Upper lobe of right lung (tissue), 1 donor: ENCODE measurements at regions not wholly inside any gene's neighbourhood (a gene's known extent, or its start where the extent isn't known, plus 50 kb on each side); places are given as distances from the start of the nearest gene placed in this dataset.

Source experiments
- ATAC-seq: fragments of 200-7000 bp; cut with Tn5 transposase; one replicate; pipeline ENCODE4 v1.9.1; 2020; ENCODE audit warnings: mild to moderate bottlenecking, moderate library complexity
- DNase-seq: peaks from one replicate; pipeline ENCODE4 v3.0.0-alpha.2; 2020
- H3K27ac ChIP-seq: fragments of 200-600 bp; one replicate; pipeline ENCODE4 v1.8.0; 2022
- H3K27me3 ChIP-seq: fragments of 200-600 bp; one replicate; pipeline ENCODE4 v1.8.0; 2022; ENCODE audit warnings: mild to moderate bottlenecking
- H3K36me3 ChIP-seq: fragments of 200-600 bp; one replicate; pipeline ENCODE4 v1.8.0; 2022
- H3K4me1 ChIP-seq: fragments of 200-600 bp; one replicate; pipeline ENCODE4 v1.8.0; 2022
- H3K4me3 ChIP-seq: fragments of 200-600 bp; one replicate; pipeline ENCODE4 v1.8.0; 2022; ENCODE audit warnings: mild to moderate bottlenecking
- H3K9me3 ChIP-seq: fragments of 200-600 bp; one replicate; pipeline ENCODE4 v1.8.0; 2022
- intact Hi-C: fragments of 100-400 bp; cut with DNase I; formaldehyde crosslinking; loops from one replicate; pipeline ENCODE4 v1.11.0; 2022
- TF ChIP-seq, protein P1 (sequence below): fragments of 200-600 bp; IDR thresholded peaks from one replicate; pipeline ENCODE4 v1.8.0; 2022; ENCODE audit warnings: antibody characterized with exemption
- donor health status: DM: no; HTN: yes; CAD: no; lungs with severe emphysema.

DNA sequence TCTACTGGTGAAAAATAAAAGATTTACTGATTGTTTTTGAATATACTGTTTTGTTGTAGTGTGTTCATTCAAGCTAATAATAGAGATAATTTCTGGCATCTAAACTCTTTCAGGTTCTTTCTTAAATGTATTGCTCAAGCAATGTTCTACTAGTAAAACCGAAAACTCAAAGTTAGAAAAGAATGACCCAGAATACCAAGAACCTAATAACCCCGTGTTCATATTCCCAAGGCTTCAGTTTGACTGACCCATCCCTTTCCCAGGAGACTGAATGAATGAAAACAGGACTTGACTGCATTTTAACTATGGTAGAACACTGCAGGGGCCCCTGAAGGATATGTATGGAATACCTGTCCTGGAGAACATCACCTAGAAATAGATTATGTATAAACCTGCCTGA, 375.3 kb downstream of the MAFB start:
- H3K4me1 ChIP-seq, result no peaks in the 10 kb centered on the region
- no peak overlapping the region for H3K4me3 ChIP-seq
- H3K9me3 ChIP-seq, result no peaks in the 10 kb centered on the region
- no peaks in the 10 kb centered on the region for H3K36me3 ChIP-seq
- DNase-seq (no peak), ATAC-seq (no peak)
- intact Hi-C loops, result no loop called here
- TF ChIP-seq, protein P1, sequence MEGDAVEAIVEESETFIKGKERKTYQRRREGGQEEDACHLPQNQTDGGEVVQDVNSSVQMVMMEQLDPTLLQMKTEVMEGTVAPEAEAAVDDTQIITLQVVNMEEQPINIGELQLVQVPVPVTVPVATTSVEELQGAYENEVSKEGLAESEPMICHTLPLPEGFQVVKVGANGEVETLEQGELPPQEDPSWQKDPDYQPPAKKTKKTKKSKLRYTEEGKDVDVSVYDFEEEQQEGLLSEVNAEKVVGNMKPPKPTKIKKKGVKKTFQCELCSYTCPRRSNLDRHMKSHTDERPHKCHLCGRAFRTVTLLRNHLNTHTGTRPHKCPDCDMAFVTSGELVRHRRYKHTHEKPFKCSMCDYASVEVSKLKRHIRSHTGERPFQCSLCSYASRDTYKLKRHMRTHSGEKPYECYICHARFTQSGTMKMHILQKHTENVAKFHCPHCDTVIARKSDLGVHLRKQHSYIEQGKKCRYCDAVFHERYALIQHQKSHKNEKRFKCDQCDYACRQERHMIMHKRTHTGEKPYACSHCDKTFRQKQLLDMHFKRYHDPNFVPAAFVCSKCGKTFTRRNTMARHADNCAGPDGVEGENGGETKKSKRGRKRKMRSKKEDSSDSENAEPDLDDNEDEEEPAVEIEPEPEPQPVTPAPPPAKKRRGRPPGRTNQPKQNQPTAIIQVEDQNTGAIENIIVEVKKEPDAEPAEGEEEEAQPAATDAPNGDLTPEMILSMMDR, result no peak
- no peak overlapping the region for H3K27ac ChIP-seq
- H3K27me3 ChIP-seq, result no peaks in the 10 kb centered on the region

DNA sequence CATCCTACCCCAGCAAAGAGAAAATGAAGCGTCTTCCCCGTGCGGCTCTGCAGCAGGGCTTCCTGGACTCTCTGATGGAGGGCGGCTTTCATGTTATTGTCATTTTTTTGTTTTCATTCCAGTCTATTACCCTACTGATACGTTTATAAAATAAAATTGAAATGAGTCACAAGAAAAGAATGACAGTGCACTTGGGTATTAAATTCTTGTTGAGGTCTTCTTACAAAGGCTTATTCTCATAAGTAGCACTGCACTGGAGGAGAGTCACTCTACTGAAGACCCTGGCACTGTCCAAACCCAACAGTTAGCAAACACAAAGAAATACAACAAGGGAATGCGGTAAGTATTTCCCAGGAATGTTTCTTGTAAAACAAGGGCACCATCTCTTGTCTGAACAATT, 379.3 kb downstream of the MAFB start:
- no peak for DNase-seq
- no peak for ATAC-seq
- Histone ChIP-seq H3K27me3 (no peaks in the 10 kb centered on the region), H3K9me3 (no peaks in the 10 kb centered on the region), H3K36me3 (no peaks in the 10 kb centered on the region), H3K4me1 (no peaks in the 10 kb centered on the region), H3K27ac (no peak overlapping the region), H3K4me3 (no peak overlapping the region)
- TF ChIP-seq, protein P1, result no peak
- intact Hi-C loops, result no loop called here

DNA sequence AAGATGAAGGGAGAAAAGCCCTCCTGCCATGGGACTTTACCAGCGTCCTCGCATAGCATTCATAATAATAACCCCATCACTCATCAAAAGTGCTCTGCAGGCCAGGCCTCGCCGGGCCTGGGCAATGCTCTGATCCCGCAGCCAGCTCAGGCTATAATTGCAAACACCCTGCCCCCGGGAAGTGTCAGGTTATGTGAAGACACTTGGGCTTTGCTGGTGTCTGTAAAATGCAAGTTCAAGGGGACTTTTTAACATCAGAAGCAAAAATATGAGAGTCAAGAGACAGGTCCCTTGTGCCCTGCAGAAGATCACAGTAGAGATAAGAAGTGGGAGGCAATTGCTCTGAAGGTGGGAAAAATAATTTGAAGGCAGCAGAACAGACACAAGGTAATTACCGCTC, 381.0 kb downstream of the MAFB start:
- H3K27ac ChIP-seq, result no peak overlapping the region
- H3K9me3 ChIP-seq, result no peaks in the 10 kb centered on the region
- ATAC-seq (no peak), DNase-seq (no peak)
- no peak overlapping the region for H3K4me3 ChIP-seq
- intact Hi-C loops, result no loop called here
- H3K4me1 ChIP-seq, result no peaks in the 10 kb centered on the region
- H3K36me3 ChIP-seq, result no peaks in the 10 kb centered on the region
- TF ChIP-seq, protein P1, result no peak
- no peaks in the 10 kb centered on the region for H3K27me3 ChIP-seq

DNA sequence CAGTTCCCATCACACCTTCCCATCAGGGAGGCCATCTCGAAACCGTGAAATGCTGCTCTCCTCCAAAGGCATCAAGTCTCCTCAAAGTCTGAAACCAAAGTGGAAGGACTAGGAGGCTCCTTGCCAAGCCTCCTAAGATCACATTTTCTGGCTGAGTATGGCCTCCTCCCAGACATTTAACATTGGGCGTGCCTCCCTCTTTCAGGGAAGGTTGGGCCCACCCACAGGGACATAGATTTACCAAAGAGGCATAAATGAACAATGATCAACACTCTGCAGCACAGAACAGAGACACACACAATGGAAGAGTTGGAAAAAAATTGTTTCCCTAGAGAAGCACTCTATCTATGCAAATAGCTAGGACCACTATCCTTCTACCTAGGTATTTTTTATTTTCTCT, 381.8 kb downstream of the MAFB start:
- ATAC-seq (no peak), DNase-seq (no peak)
- no peaks in the 10 kb centered on the region for H3K27me3 ChIP-seq
- H3K4me1 ChIP-seq, result no peaks in the 10 kb centered on the region
- intact Hi-C loops, result no loop called here
- no peak overlapping the region for H3K4me3 ChIP-seq
- TF ChIP-seq, protein P1, result no peak
- no peaks in the 10 kb centered on the region for H3K36me3 ChIP-seq
- no peaks in the 10 kb centered on the region for H3K9me3 ChIP-seq
- H3K27ac ChIP-seq, result no peak overlapping the region

DNA sequence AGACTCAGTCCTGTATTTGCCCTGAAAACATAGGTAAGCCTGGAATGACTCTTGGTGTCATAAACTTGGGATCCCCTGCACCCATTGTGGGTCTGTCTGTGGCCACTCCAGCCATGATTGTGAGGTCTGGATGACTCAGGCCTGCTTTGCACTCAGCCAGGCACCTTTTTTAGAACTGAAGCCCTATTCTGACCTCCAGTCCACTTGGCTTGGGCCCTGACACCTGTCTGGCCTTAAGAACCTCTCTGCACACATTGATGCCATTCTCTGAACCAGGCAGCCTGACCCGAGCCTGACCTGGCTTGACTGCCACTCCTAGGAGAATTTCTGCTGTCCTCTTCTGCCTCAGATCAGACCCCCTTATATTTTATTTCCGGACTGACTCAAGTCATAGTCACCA, 383.7 kb downstream of the MAFB start:
- H3K4me1 ChIP-seq, result no peaks in the 10 kb centered on the region
- no peak for ATAC-seq
- no peaks in the 10 kb centered on the region for H3K27me3 ChIP-seq
- no peaks in the 10 kb centered on the region for H3K36me3 ChIP-seq
- H3K4me3 ChIP-seq, result no peak overlapping the region
- intact Hi-C loops, result no loop called here
- no peak overlapping the region for H3K27ac ChIP-seq
- DNase-seq, result no peak
- TF ChIP-seq, protein P1, result no peak
- H3K9me3 ChIP-seq, result no peaks in the 10 kb centered on the region

DNA sequence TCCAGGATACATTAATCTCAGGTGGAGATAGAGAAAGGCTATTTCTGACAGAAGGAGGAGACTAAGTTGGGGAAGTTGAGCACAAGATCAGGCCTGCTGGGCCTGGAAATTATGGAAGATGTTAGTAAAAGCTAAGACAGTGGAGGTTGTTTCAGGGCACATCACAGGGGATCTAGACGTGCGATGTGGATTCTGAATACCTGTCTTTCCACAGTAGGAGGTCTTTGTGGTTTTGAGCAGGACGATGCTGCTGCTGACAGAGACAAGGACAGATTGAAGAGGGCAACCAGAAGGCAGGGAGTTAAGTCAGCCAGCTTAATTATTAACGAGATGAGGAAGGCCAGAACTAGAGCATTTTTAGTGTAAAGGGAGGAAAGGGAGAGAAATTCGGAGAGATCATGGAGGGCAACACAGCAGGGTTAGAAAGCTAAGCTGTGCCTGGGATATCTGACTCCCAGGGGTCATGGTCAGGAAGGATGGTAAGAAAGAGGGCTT, 384.9 kb downstream of the MAFB start:
- Histone ChIP-seq H3K4me3 (no peak overlapping the region), H3K4me1 (no peaks in the 10 kb centered on the region), H3K27ac (no peak overlapping the region), H3K36me3 (no peaks in the 10 kb centered on the region), H3K27me3 (no peaks in the 10 kb centered on the region), H3K9me3 (no peaks in the 10 kb centered on the region)
- TF ChIP-seq, protein P1, result no peak
- no peak for ATAC-seq
- intact Hi-C loops, result no loop called here
- no peak for DNase-seq
